HG02678 (cell line): ENCODE measurements at regions not wholly inside any gene's neighbourhood (a gene's known extent, or its start where the extent isn't known, plus 50 kb on each side); places are given as distances from the start of the nearest gene placed in this dataset.

Experiments
- ATAC-seq: cut with Tn5 transposase; IDR thresholded peaks from one replicate; pipeline ENCODE4 v1.9.1; 2021; ENCODE audit warnings: mild to moderate bottlenecking, moderate library complexity; ENCODE audit not compliant: unreplicated experiment

- ATAC-seq = no peak
Measured at GRCh38 chr17:77727037-77727615, 231.4 kb upstream of the TNRC6C start.

- no peak for ATAC-seq
Measured at GRCh38 chr17:77728474-77728795, 230.1 kb upstream of the TNRC6C start.

- no peak for ATAC-seq
Measured at GRCh38 chr17:77728871-77729270, 229.6 kb upstream of the TNRC6C start.

GRCh38 chr17:77729587-77729986 lies 228.9 kb upstream of the TNRC6C start:
- no peak for ATAC-seq

DNA sequence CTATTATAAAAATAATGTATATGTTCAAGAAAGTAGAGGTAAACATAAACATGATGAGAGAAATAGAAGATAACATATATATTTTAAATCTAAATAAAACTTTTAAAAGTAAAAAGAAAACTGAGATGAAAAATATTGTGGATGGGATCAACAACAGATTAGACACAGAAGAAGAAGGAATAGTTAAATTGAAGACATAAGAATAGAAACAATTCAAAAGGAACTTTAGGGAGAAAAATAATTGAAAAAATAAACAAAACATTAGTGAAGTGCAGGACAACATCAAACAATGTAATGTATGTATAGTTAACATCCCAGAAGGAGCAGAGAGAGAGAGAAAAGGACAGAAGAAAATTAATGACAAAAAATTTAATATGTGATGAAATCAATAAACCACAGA lies 228.1 kb upstream of the TNRC6C start:
- ATAC-seq = no peak

GRCh38 chr17:77733576-77734296 lies 224.8 kb upstream of the TNRC6C start:
- ATAC-seq = no peak

DNA sequence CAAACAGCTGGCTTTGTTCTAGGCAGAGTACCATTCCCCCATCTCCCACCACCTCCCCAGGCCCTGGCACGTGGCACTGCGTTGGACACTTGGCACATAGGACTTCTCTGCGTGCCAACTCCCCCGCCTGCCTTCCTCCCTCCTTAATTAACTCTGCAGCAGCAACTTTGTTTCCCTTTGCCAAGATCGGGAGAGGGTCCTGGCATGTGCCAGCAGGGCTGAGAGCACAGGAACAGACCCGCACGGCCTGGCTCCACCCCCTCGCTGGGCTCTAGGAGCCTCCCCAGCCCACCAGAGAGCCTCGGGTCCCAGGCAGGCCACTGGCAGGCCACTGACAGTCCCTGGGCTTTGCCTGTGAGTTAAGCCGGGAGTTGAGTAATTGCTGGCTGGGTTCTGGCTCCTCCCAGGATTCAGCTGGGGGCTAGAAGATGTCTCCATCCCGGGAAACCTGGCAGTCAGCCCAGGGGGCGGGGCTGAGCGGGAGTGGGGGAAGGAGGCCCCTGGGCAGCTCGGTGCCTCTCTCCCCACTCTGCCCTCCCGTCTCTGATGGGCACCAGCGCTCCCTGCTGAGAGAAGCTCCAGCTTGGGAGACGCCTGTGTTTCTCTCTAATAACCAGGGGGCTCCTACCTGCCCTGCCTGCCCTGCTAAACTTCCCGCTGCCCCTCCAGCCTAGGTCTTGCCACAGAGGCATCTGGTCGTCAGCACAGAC lies 224.0 kb upstream of the TNRC6C start:
- ATAC-seq = no peak

GRCh38 chr17:77735081-77735565 lies 223.4 kb upstream of the TNRC6C start:
- no peak for ATAC-seq

DNA sequence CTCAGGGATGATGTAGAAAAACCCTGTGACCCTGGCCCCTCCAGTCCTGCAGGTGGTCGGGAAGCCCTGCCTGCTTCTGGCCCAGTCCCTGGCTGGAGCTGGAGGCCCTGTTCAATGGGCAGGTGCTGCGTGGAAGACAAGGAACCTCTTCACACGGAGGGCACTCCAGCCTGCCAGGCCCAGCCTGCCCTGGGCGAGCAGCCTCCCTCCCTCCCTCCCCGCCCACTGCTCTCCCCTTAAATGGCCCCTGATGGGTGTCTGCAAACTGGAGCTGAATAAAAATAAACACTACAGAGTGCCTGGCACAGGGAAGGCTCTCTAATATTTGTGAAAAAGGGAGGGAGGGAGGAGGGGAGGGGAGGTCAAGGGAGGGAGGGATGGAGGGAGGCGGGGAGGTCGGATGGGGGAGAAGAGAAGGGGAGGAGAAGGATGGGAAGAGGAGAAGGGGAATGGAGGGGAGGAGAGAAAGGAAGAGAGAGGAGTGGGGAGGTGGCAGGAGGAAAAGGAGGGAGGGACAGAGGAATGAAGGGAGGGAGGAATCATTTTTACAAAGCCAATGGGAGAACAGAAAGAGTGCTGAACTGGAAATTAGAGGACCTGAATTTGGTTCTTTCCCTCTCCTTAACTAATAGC lies 222.8 kb upstream of the TNRC6C start:
- no peak for ATAC-seq

DNA sequence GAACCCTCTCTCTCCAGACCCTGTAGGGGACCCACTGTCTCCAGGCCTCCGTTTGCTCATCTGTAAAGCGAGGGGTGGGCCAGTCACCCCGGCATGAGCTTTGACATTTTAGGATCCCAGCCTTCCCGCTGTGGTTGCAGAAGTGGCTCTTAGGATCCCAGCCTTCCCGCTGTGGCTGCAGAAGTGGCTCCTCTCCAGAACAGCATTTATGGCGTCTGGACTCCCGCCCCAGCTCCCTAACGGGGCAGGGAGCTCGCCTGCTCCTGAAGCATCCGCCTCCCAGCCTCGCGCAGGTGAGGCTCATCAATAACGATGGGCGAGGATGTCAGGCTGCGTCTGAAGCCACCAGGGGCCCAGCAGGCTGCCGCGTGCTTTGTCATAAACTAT lies 222.3 kb upstream of the TNRC6C start:
- no peak for ATAC-seq

GRCh38 chr17:77736721-77737120 lies 221.8 kb upstream of the TNRC6C start:
- ATAC-seq = no peak

- ATAC-seq = no peak
Measured at GRCh38 chr17:77737442-77738265, 220.8 kb upstream of the TNRC6C start.

DNA sequence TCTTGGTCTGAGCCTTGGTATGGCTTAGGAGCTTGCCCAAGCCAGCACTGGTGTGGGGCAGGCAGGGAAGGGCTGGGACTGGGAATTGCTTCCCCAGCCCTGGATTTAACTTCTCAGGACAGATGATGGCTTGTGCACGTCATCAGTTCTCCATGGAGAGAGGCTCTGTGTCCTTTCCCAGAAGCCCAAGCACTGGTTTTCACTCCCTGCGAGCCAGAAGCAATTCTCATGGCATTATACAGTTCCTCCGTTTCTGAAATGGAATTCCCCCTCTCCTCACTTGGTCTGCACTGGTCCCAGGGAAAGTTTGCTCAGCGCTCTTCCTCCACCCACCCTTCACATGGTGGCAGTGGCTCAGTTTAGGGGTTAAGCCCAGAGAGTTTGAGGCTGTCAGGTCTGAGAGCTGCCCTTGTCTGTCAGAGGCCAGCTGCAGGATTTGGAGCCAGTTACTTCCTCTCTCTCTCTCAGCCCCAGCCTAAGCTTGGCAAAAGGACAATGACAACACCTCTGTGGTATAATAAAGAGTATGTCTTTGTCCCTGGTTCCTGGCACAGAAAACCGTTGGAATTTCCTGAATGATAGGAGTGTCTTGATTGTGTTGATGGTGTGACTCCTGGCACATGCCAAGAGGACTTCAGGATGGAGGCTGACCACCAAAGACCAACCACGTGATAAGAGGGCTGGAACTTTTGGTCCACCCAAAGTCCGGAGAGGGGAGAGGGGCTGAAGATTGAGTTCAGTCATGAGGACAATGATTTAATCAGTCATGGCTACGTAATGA lies 219.6 kb upstream of the TNRC6C start:
- ATAC-seq = no peak

DNA sequence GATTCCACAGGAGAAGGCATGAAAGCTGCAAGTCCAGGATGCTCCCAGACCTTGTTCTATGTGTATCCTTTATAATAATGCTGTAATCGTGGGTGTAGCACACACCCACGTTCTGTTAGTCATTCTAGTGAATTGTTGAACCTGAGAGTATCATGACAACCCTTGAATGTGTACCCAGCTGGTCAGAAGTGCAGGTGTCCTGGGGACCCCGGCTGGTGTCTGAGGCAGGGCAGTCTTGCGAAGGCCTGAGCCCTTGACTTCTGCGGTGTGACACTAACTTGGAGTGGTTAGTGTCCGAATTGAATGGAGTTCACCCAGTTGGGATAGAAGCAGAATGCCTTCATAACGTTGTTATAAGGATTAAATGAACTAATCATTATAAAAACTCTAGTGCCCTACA lies 218.0 kb upstream of the TNRC6C start:
- no peak for ATAC-seq

GRCh38 chr17:77741109-77741508 lies 217.4 kb upstream of the TNRC6C start:
- ATAC-seq = no peak

- ATAC-seq = no peak
Measured at GRCh38 chr17:77742579-77742978, 215.9 kb upstream of the TNRC6C start.

DNA sequence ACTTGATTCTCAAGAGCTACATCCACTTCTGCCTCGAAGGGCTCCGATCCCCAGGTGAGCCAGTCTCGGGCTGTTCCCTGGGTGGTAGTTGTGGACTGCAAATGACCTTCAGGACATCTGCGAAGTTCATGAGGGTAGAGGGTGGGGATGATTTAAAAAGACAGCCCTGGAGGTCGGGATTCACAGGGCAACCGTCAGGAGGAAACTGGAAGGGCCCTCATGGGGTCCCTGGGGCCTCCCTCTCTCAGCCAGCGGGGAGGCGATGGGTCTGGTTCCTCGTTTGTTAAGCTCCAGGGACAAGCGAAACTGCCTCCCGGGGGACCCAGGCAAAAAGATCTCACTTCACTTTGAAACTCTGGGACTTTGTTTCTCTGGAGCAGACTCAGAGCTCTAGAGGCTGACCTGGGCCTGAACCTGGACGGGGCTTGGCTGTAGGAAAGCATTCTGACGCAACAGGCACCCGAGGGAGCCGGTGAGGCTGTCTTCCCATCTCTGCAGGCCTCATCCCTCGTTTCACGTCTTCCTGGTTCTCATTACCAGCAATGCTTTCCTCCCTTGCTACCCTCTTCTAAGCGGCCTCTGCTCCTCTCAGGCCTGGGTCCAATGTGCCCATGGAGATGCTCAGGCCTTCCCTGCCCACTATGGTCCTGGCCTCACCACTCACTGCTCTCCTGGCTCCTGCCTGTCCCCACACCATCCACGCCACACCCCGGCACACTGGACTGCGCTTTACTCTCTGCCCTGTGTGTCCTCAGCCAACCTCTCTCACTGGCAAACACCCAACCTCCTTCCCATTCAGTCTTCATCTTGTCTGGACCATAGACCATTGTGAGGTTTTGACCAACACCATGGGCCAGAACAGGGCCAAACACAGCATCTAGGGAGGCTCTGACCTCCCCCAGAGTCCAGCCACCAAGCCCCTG lies 214.2 kb upstream of the TNRC6C start:
- ATAC-seq = no peak

DNA sequence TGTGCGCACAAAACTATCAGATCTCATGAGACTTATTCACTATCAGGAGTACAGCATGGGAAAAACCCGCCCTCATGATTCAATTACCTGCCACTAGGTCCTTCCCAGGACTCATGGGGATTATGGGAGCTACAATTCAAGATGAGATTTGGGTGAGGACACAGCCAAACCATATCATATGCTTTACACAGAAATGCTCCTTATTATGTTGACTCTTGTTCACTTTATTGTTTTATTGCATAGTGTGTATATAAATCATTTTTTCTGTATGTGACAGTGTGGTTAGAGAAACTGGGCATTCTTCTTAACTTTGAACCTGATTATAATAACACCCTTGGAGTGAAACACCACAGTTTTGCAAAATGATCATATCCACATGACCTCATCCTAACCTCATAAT lies 212.8 kb upstream of the TNRC6C start:
- no peak for ATAC-seq

DNA sequence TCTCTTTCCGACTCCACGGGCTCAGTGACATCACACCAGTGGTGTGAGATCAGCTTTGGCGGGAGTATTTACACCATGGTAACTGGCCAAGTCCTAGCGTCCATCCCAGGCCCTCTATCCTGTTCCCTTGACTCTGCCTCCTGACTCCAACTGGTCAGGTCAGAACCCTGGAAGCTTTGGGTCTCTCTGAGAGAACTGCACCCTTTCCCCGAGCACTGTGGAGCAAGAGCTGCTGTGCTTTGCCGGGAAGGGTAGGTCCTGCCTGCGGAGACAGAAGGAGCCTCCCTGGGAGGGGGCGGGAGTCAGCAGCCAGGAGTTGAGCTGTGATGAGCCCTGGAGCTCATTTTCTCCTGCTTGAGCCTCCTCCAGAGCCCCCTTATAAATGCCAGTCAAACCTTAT lies 212.1 kb upstream of the TNRC6C start:
- no peak for ATAC-seq
